ENCODE measurements at regions not wholly inside any gene's neighbourhood (a gene's known extent, or its start where the extent isn't known, plus 50 kb on each side); places are given as distances from the start of the nearest gene placed in this dataset.

GRCh38 chr3:191686626-191687025, 225.7 kb downstream of the PYDC2 start:
- no peak for TF ChIP-seq POLR2A (IDR thresholded peaks at IDR 0.05; ENCODE audit: low read depth, low read length)
- TF ChIP-seq POLR2AphosphoS5 (IDR thresholded peaks at IDR 0.05; ENCODE audit: low read depth, low read length): no peak

Measured in GM12892 (cell line).